Kidney (tissue), 13 donors: ENCODE measurements at regions not wholly inside any gene's neighbourhood (a gene's known extent, or its start where the extent isn't known, plus 50 kb on each side); places are given as distances from the start of the nearest gene placed in this dataset.

Source experiments
- DNase-seq, 5 donors: peaks; one replicate each; pipeline ENCODE4 v3.0.0-alpha.2; 2013 to 2020
- FAIRE-seq: peaks from 2 replicates; lab custom pipeline; 2012; peaks lifted over from hg19 to GRCh38; lab: Jason Lieb, UNC
- H3K27ac ChIP-seq, 2 donors: one replicate each; pipeline ENCODE4 v1.7.0; 2013; ENCODE audit warnings: low read depth in 2 of 2, low read length in 2 of 2, inconsistent platforms in 1 of 2
- H3K27me3 ChIP-seq: one replicate; pipeline ENCODE4 v1.7.1; 2013; ENCODE audit warnings: low read length, inconsistent platforms; ENCODE audit not compliant: control insufficient read depth, insufficient read depth
- H3K36me3 ChIP-seq, 3 donors: one replicate each; pipeline versions ENCODE4 v1.7.0 to v1.7.1; 2013; ENCODE audit warnings: low read length in 3 of 3, control low read depth in 1 of 3, inconsistent platforms in 1 of 3; ENCODE audit not compliant: insufficient read depth in 3 of 3, control insufficient read depth in 2 of 3
- H3K4me1 ChIP-seq, 3 donors: one replicate each; pipeline versions ENCODE4 v1.7.0 to v1.7.1; 2013; ENCODE audit warnings: low read length in 3 of 3, inconsistent platforms in 1 of 3, low read depth in 1 of 3; ENCODE audit not compliant: control insufficient read depth in 2 of 3, insufficient read depth in 2 of 3
- H3K4me3 ChIP-seq, 3 donors: one replicate each; pipeline versions ENCODE4 v1.7.0 to v1.8.1; 2013; ENCODE audit warnings: low read length in 3 of 3, control low read depth in 1 of 3, inconsistent platforms in 1 of 3
- H3K9ac ChIP-seq, 3 donors: one replicate each; pipeline versions ENCODE4 v1.7.0 to v1.7.1; 2013; ENCODE audit warnings: low read length in 3 of 3, control low read depth in 1 of 3, inconsistent platforms in 1 of 3
- H3K9me3 ChIP-seq, 3 donors: one replicate each; pipeline versions ENCODE4 v1.7.0 to v1.7.1; 2013; ENCODE audit warnings: low read length in 3 of 3, control low read depth in 1 of 3, inconsistent platforms in 1 of 3; ENCODE audit not compliant: control insufficient read depth in 2 of 3, insufficient read depth in 1 of 3
- CTCF ChIP-seq: IDR thresholded peaks from 3 replicates; pipeline ENCODE4 v1.5.1; 2012; ENCODE audit warnings: mild to moderate bottlenecking, moderate library complexity, borderline replicate concordance; ENCODE audit not compliant: insufficient read depth; ENCODE audit errors: extremely low read depth
- intact Hi-C: fragments of 100-400 bp; cut with DNase I; formaldehyde crosslinking; loops from one replicate; pipeline ENCODE4 v1.11.1; 2022
- donor health status: control.
- donor health status: control.
- donor health status: control.
- donor health status: control.
- donor health status: control.
- donor health status: DM: yes; HTN: yes; CAD: no.
- donor health status: Normal renal cell carcinoma (clear cell type).

GRCh38 chr13:100810481-100810880 is 135.9 kb upstream of the TMTC4 start:
- Histone ChIP-seq H3K27me3 (no peaks in the 10 kb centered on the region), H3K9ac (no peak overlapping the region), H3K9me3 (no peaks in the 10 kb centered on the region), H3K27ac (no peak overlapping the region), H3K4me3 (no peak overlapping the region), H3K36me3 (no peaks in the 10 kb centered on the region), H3K4me1 (no peaks in the 10 kb centered on the region)
- FAIRE-seq = no peak
- intact Hi-C loops = no loop called here
- no peak for TF ChIP-seq CTCF
- DNase-seq = no peak

- intact Hi-C loops = no loop called here
- TF ChIP-seq CTCF = no peak
These were observed 135.3 kb upstream of the TMTC4 start for GRCh38 chr13:100809856-100810255.

GRCh38 chr13:100809129-100809390 is 134.5 kb upstream of the TMTC4 start:
- no peak for TF ChIP-seq CTCF
- Histone ChIP-seq H3K9ac (no peak overlapping the region), H3K9me3 (no peaks in the 10 kb centered on the region), H3K36me3 (no peaks in the 10 kb centered on the region), H3K4me1 (no peaks in the 10 kb centered on the region), H3K4me3 (no peak overlapping the region), H3K27me3 (no peaks in the 10 kb centered on the region), H3K27ac (no peak overlapping the region)
- FAIRE-seq (no peak), DNase-seq (no peak)
- intact Hi-C loops = no loop called here

More at GRCh38 chr13:100809856-100810255, 135.3 kb upstream of the TMTC4 start:
- no peak for DNase-seq
- Histone ChIP-seq H3K9ac (no peak overlapping the region), H3K36me3 (no peaks in the 10 kb centered on the region), H3K9me3 (no peaks in the 10 kb centered on the region), H3K27me3 (no peaks in the 10 kb centered on the region), H3K4me1 (no peaks in the 10 kb centered on the region), H3K4me3 (no peak overlapping the region), H3K27ac (no peak overlapping the region)
- no peak for FAIRE-seq

GRCh38 chr13:100808330-100809128 is 133.9 kb upstream of the TMTC4 start:
- H3K27me3 ChIP-seq = no peaks in the 10 kb centered on the region
- FAIRE-seq = no peak
- H3K4me3 ChIP-seq = no peak overlapping the region
- no peaks in the 10 kb centered on the region for H3K4me1 ChIP-seq
- H3K27ac ChIP-seq = no peak overlapping the region
- H3K36me3 ChIP-seq = no peaks in the 10 kb centered on the region
- no peak for DNase-seq
- no peak overlapping the region for H3K9ac ChIP-seq
- intact Hi-C loops = no loop called here
- H3K9me3 ChIP-seq = no peaks in the 10 kb centered on the region
- no peak for TF ChIP-seq CTCF
